Left colon (tissue), 2 donors: ENCODE measurements at regions not wholly inside any gene's neighbourhood (a gene's known extent, or its start where the extent isn't known, plus 50 kb on each side); places are given as distances from the start of the nearest gene placed in this dataset.

Experiments
- ATAC-seq: fragments of 200-7000 bp; cut with Tn5 transposase; one replicate; pipeline ENCODE4 v1.9.1; 2020; ENCODE audit warnings: mild to moderate bottlenecking, moderate library complexity
- DNase-seq, 2 donors: peaks; one replicate each; pipeline ENCODE4 v3.0.0-alpha.2; 2020
- intact Hi-C, 2 donors: fragments of 100-400 bp; cut with DNase I in 1 of 2; cut with micrococcal nuclease in 1 of 2; formaldehyde crosslinking; loops; one replicate each; pipeline versions ENCODE4 v1.11.2 to v1.14.0; 2022; cut with DNase I, micrococcal nuclease
- donor health status: DM: no; HTN: no; CAD: no.
- donor health status: DM: yes; HTN: yes; CAD: no.

- ATAC-seq, result no peak
- no peak for DNase-seq
- intact Hi-C loops, result no loop called here
These were observed 271.3 kb upstream of the N4BP1 start for GRCh38 chr16:48881272-48881671.

- intact Hi-C loops, result loop anchor here in 1 of 2 donors (10.0 kb wide), 1 partner anchor 65 kb away; no protein-coding TSS in a partner anchor
- ATAC-seq (no peak), DNase-seq (no peak)
These were observed 269.5 kb upstream of the N4BP1 start for GRCh38 chr16:48879223-48880122.

- DNase-seq (no peak), ATAC-seq (no peak)
- intact Hi-C loops, result loop anchor here in 1 of 2 donors (10.0 kb wide), 1 partner anchor 63 kb away; no protein-coding TSS in a partner anchor
These were observed 268.0 kb upstream of the N4BP1 start for GRCh38 chr16:48877946-48878345.

GRCh38 chr16:48870141-48870540 is 260.2 kb upstream of the N4BP1 start:
- no peak for DNase-seq
- ATAC-seq, result no peak
- intact Hi-C loops, result loop anchor here in 1 of 2 donors (10.0 kb wide), 1 partner anchor 55 kb away; no protein-coding TSS in a partner anchor

- DNase-seq (no peak), ATAC-seq (no peak)
- intact Hi-C loops, result no loop called here
These were observed 255.5 kb upstream of the N4BP1 start for GRCh38 chr16:48865520-48865919.

GRCh38 chr16:48864055-48864454 is 254.1 kb upstream of the N4BP1 start:
- no peak for ATAC-seq
- no peak for DNase-seq
- intact Hi-C loops, result no loop called here

- DNase-seq (peak in 1 of 2 donors; percentile 7), ATAC-seq (no peak)
- intact Hi-C loops, result no loop called here
These were observed 252.1 kb upstream of the N4BP1 start for GRCh38 chr16:48862087-48862532.

GRCh38 chr16:48860341-48860740 is 250.4 kb upstream of the N4BP1 start:
- DNase-seq (no peak), ATAC-seq (no peak)
- intact Hi-C loops, result no loop called here

GRCh38 chr16:48852951-48853350 is 243.0 kb upstream of the N4BP1 start:
- ATAC-seq (no peak), DNase-seq (no peak)
- intact Hi-C loops, result no loop called here

- intact Hi-C loops, result no loop called here
- DNase-seq (no peak), ATAC-seq (no peak)
These were observed 242.5 kb upstream of the N4BP1 start for GRCh38 chr16:48852458-48852857.

- DNase-seq, result no peak
- no peak for ATAC-seq
- intact Hi-C loops, result no loop called here
These were observed 240.3 kb upstream of the N4BP1 start for GRCh38 chr16:48850097-48850770.

- intact Hi-C loops, result no loop called here
- DNase-seq (no peak), ATAC-seq (no peak)
These were observed 236.3 kb upstream of the N4BP1 start for GRCh38 chr16:48846277-48846676.

- DNase-seq (no peak), ATAC-seq (no peak)
- intact Hi-C loops, result no loop called here
These were observed 235.3 kb upstream of the N4BP1 start for GRCh38 chr16:48845261-48845660.

- intact Hi-C loops, result no loop called here
- no peak for ATAC-seq
- no peak for DNase-seq
These were observed 228.4 kb upstream of the N4BP1 start for GRCh38 chr16:48838349-48838748.

- no peak for ATAC-seq
- intact Hi-C loops, result no loop called here
- no peak for DNase-seq
These were observed 226.7 kb upstream of the N4BP1 start for GRCh38 chr16:48836636-48837035.

- ATAC-seq (no peak), DNase-seq (no peak)
- intact Hi-C loops, result no loop called here
These were observed 226.1 kb upstream of the N4BP1 start for GRCh38 chr16:48836067-48836466.

- DNase-seq, result no peak
- no peak for ATAC-seq
- intact Hi-C loops, result no loop called here
These were observed 224.6 kb upstream of the N4BP1 start for GRCh38 chr16:48834576-48834975.

- intact Hi-C loops, result no loop called here
- no peak for DNase-seq
- ATAC-seq, result no peak
These were observed 223.5 kb upstream of the N4BP1 start for GRCh38 chr16:48833461-48833860.

GRCh38 chr16:48831076-48831722 is 221.2 kb upstream of the N4BP1 start:
- DNase-seq, result no peak
- intact Hi-C loops, result no loop called here
- ATAC-seq, result no peak
